ENCODE measurements at regions not wholly inside any gene's neighbourhood (a gene's known extent, or its start where the extent isn't known, plus 50 kb on each side); places are given as distances from the start of the nearest gene placed in this dataset.

GRCh38 chr2:66704786-66705185 is 269.9 kb downstream of the MEIS1 start:
- no peak overlapping the region for H3K27ac ChIP-seq (ENCODE audit: low read length)
- intact Hi-C loops (cut with micrococcal nuclease; ENCODE audit: unreplicated experiment), result no loop called here
- ChIA-PET CTCF (no interaction called here), POLR2A (no interaction called here)
- no peaks in the 10 kb centered on the region for H3K27me3 ChIP-seq (ENCODE audit: control insufficient read depth, insufficient read depth, low read length)
- no peaks in the 10 kb centered on the region for H3K9me3 ChIP-seq (ENCODE audit: control insufficient read depth, insufficient read depth, low read depth, low read length)
- H3K4me3 ChIP-seq (ENCODE audit: low read depth in 2 of 2, low read length in 2 of 2), result no peak overlapping the region
- DNase-seq (ENCODE audit: low read depth, low spot score) (no peak), ATAC-seq (no peak)
- TF ChIP-seq, protein P1, sequence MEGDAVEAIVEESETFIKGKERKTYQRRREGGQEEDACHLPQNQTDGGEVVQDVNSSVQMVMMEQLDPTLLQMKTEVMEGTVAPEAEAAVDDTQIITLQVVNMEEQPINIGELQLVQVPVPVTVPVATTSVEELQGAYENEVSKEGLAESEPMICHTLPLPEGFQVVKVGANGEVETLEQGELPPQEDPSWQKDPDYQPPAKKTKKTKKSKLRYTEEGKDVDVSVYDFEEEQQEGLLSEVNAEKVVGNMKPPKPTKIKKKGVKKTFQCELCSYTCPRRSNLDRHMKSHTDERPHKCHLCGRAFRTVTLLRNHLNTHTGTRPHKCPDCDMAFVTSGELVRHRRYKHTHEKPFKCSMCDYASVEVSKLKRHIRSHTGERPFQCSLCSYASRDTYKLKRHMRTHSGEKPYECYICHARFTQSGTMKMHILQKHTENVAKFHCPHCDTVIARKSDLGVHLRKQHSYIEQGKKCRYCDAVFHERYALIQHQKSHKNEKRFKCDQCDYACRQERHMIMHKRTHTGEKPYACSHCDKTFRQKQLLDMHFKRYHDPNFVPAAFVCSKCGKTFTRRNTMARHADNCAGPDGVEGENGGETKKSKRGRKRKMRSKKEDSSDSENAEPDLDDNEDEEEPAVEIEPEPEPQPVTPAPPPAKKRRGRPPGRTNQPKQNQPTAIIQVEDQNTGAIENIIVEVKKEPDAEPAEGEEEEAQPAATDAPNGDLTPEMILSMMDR (IDR thresholded peaks at IDR 0.05), result no peak
- no peak for TF ChIP-seq TCF7L2 (IDR thresholded peaks at IDR 0.05; ENCODE audit: low read depth, low read length)
- no peak for TF ChIP-seq REST (IDR thresholded peaks at IDR 0.05; ENCODE audit: insufficient read depth in 1 of 2, low read depth in 2 of 2, low read length in 1 of 2)
- no peak for TF ChIP-seq SIN3A (IDR thresholded peaks at IDR 0.05; ENCODE audit: borderline replicate concordance, insufficient read depth, low read depth, low read length)
- no peak for TF ChIP-seq POLR2AphosphoS5 (IDR thresholded peaks at IDR 0.05; ENCODE audit: low read depth, low read length)
- BruUV-seq (replicated peaks), result no TSS peak
- H3K36me3 ChIP-seq (ENCODE audit: control insufficient read depth, insufficient read depth, low read length), result no peaks in the 10 kb centered on the region
- in situ Hi-C loops (cut with HindIII; ENCODE audit: low pct_unique_long_range_greater_than_20kb, low sequenced_read_pairs), result no loop called here
- no peaks in the 10 kb centered on the region for H3K4me1 ChIP-seq (ENCODE audit: control insufficient read depth, insufficient read depth, low read length)

GRCh38 chr2:66714610-66715009 is 279.7 kb downstream of the MEIS1 start:
- intact Hi-C loops (cut with micrococcal nuclease; ENCODE audit: unreplicated experiment), result no loop called here

More at GRCh38 chr2:66714610-66715009, 279.7 kb downstream of the MEIS1 start:
- Histone ChIP-seq H3K27ac (ENCODE audit: low read length) (no peak overlapping the region), H3K9me3 (ENCODE audit: control insufficient read depth, insufficient read depth, low read depth, low read length) (no peaks in the 10 kb centered on the region), H3K27me3 (ENCODE audit: control insufficient read depth, insufficient read depth, low read length) (no peaks in the 10 kb centered on the region), H3K36me3 (ENCODE audit: control insufficient read depth, insufficient read depth, low read length) (no peaks in the 10 kb centered on the region), H3K4me1 (ENCODE audit: control insufficient read depth, insufficient read depth, low read length) (no peaks in the 10 kb centered on the region), H3K4me3 (ENCODE audit: low read depth in 2 of 2, low read length in 2 of 2) (no peak overlapping the region)
- no peak for ATAC-seq
- ChIA-PET POLR2A (no interaction called here), CTCF (no interaction called here)
- no TSS peak for BruUV-seq (replicated peaks)
- TF ChIP-seq REST (IDR thresholded peaks at IDR 0.05; ENCODE audit: insufficient read depth in 1 of 2, low read depth in 2 of 2, low read length in 1 of 2), result no peak
- no peak for TF ChIP-seq POLR2AphosphoS5 (IDR thresholded peaks at IDR 0.05; ENCODE audit: low read depth, low read length)
- TF ChIP-seq, protein P1 (IDR thresholded peaks at IDR 0.05), result no peak
- TF ChIP-seq TCF7L2 (IDR thresholded peaks at IDR 0.05; ENCODE audit: low read depth, low read length), result no peak
- no peak for TF ChIP-seq SIN3A (IDR thresholded peaks at IDR 0.05; ENCODE audit: borderline replicate concordance, insufficient read depth, low read depth, low read length)
- DNase-seq (ENCODE audit: low read depth, low spot score), result no peak
- in situ Hi-C loops (cut with HindIII; ENCODE audit: low pct_unique_long_range_greater_than_20kb, low sequenced_read_pairs), result no loop called here
